ENCODE measurements at regions not wholly inside any gene's neighbourhood (a gene's known extent, or its start where the extent isn't known, plus 50 kb on each side); places are given as distances from the start of the nearest gene placed in this dataset.

DNA sequence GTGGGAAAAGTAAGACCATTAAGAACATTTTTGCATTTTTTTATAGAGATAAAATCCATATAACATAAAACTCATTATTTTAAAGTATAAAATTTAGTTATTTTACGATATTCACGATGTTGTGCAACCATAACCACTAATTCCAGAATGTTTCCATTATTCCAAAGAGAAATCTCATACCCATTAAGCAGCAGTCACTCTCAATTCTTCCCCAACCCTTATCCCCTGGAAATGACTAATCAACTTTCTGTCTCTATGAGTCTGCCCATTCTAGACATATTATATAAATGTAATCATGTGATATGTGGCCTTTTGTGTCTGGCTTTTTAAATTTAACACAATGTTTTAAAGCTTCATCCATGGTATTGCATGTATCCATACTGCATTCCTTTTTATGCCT, 115.6 kb upstream of the ADAMTSL1 start:
- WGBS, 2 donors = 98% methylated on average over 2 of the region's 2 CpGs
- intact Hi-C loops (cut with DNase I) = no loop called here

GRCh38 chr9:18359335-18359734, 114.6 kb upstream of the ADAMTSL1 start:
- Histone ChIP-seq H3K27me3 (ENCODE audit: control insufficient read depth in 1 of 2, insufficient read depth in 2 of 2, low read length in 1 of 2) (no peaks in the 10 kb centered on the region), H3K4me3 (ENCODE audit: low read length in 2 of 2) (no peak overlapping the region), H3K9me3 (ENCODE audit: control insufficient read depth, low read length) (no peaks in the 10 kb centered on the region), H3K36me3 (ENCODE audit: control insufficient read depth in 1 of 2, insufficient read depth in 2 of 2, low read length in 1 of 2) (no peaks in the 10 kb centered on the region), H3K27ac (ENCODE audit: low read depth in 1 of 2, low read length in 2 of 2) (no peak overlapping the region), H3K4me1 (ENCODE audit: control insufficient read depth in 1 of 2, insufficient read depth in 2 of 2, low read length in 2 of 2) (peaks cover 0 to 2% of the 10 kb centered on the region in 2 donors)
- intact Hi-C loops (cut with DNase I) = no loop called here
- WGBS, 2 donors = 46 to 51% methylated on average over 1 of the region's 1 CpG
- ATAC-seq (ENCODE audit: low FRiP score) (no peak), DNase-seq (no peak)

More for the DNA sequence above, 115.6 kb upstream of the ADAMTSL1 start:
- no peak overlapping the region for H3K4me3 ChIP-seq (ENCODE audit: low read length in 2 of 2)
- H3K27me3 ChIP-seq (ENCODE audit: control insufficient read depth in 1 of 2, insufficient read depth in 2 of 2, low read length in 1 of 2) = no peaks in the 10 kb centered on the region
- DNase-seq = no peak
- no peak overlapping the region for H3K27ac ChIP-seq (ENCODE audit: low read depth in 1 of 2, low read length in 2 of 2)
- H3K36me3 ChIP-seq (ENCODE audit: control insufficient read depth in 1 of 2, insufficient read depth in 2 of 2, low read length in 1 of 2) = no peaks in the 10 kb centered on the region
- no peaks in the 10 kb centered on the region for H3K4me1 ChIP-seq (ENCODE audit: control insufficient read depth in 1 of 2, insufficient read depth in 2 of 2, low read length in 2 of 2)
- no peak for ATAC-seq (ENCODE audit: low FRiP score)
- no peaks in the 10 kb centered on the region for H3K9me3 ChIP-seq (ENCODE audit: control insufficient read depth, low read length)

GRCh38 chr9:18360005-18360404, 113.9 kb upstream of the ADAMTSL1 start:
- intact Hi-C loops (cut with DNase I) = no loop called here
- Histone ChIP-seq H3K9me3 (ENCODE audit: control insufficient read depth, low read length) (no peaks in the 10 kb centered on the region), H3K4me1 (ENCODE audit: control insufficient read depth in 1 of 2, insufficient read depth in 2 of 2, low read length in 2 of 2) (peaks cover 0 to 2% of the 10 kb centered on the region in 2 donors), H3K27ac (ENCODE audit: low read depth in 1 of 2, low read length in 2 of 2) (no peak overlapping the region), H3K36me3 (ENCODE audit: control insufficient read depth in 1 of 2, insufficient read depth in 2 of 2, low read length in 1 of 2) (no peaks in the 10 kb centered on the region), H3K4me3 (ENCODE audit: low read length in 2 of 2) (no peak overlapping the region), H3K27me3 (ENCODE audit: control insufficient read depth in 1 of 2, insufficient read depth in 2 of 2, low read length in 1 of 2) (no peaks in the 10 kb centered on the region)
- no peak for DNase-seq
- WGBS, 2 donors = 96 to 97% methylated on average over 1 of the region's 1 CpG
- ATAC-seq (ENCODE audit: low FRiP score) = no peak

DNA sequence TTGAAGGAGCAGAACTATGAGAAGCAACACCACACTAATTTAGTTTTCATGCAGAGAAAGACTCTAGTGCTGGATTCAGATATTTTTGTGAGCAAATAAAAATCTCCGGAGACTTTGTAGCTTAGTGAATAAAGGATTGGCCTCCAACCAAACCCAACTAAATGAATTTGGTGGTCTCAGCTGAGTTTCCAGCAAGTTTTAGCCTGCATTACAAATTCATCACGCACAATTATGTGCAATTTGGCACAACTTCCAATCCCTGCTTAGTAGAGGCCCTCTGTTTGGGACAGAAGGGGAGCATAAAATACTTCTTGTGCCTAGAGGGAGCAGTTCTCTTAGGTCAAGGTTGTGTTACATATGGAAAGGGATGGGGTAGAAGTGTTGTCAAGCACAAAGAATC, 112.3 kb upstream of the ADAMTSL1 start:
- H3K9me3 ChIP-seq (ENCODE audit: control insufficient read depth, low read length) = no peaks in the 10 kb centered on the region
- ATAC-seq (ENCODE audit: low FRiP score) (no peak), DNase-seq (no peak)
- H3K4me3 ChIP-seq (ENCODE audit: low read length in 2 of 2) = no peak overlapping the region
- no peak overlapping the region for H3K27ac ChIP-seq (ENCODE audit: low read depth in 1 of 2, low read length in 2 of 2)
- H3K27me3 ChIP-seq (ENCODE audit: control insufficient read depth in 1 of 2, insufficient read depth in 2 of 2, low read length in 1 of 2) = no peaks in the 10 kb centered on the region
- intact Hi-C loops (cut with DNase I) = no loop called here
- peaks cover 0 to 2% of the 10 kb centered on the region in 2 donors for H3K4me1 ChIP-seq (ENCODE audit: control insufficient read depth in 1 of 2, insufficient read depth in 2 of 2, low read length in 2 of 2)
- H3K36me3 ChIP-seq (ENCODE audit: control insufficient read depth in 1 of 2, insufficient read depth in 2 of 2, low read length in 1 of 2) = no peaks in the 10 kb centered on the region
- 71 to 75% methylated on average over 2 of the region's 2 CpGs for WGBS, 2 donors

GRCh38 chr9:18362166-18362565, 111.8 kb upstream of the ADAMTSL1 start:
- no peaks in the 10 kb centered on the region for H3K9me3 ChIP-seq (ENCODE audit: control insufficient read depth, low read length)
- DNase-seq (no peak), ATAC-seq (ENCODE audit: low FRiP score) (no peak)
- no peaks in the 10 kb centered on the region for H3K27me3 ChIP-seq (ENCODE audit: control insufficient read depth in 1 of 2, insufficient read depth in 2 of 2, low read length in 1 of 2)
- no peaks in the 10 kb centered on the region for H3K36me3 ChIP-seq (ENCODE audit: control insufficient read depth in 1 of 2, insufficient read depth in 2 of 2, low read length in 1 of 2)
- 93 to 96% methylated on average over 1 of the region's 1 CpG for WGBS, 2 donors
- H3K27ac ChIP-seq (ENCODE audit: low read depth in 1 of 2, low read length in 2 of 2) = no peak overlapping the region
- peaks cover 0 to 2% of the 10 kb centered on the region in 2 donors for H3K4me1 ChIP-seq (ENCODE audit: control insufficient read depth in 1 of 2, insufficient read depth in 2 of 2, low read length in 2 of 2)
- H3K4me3 ChIP-seq (ENCODE audit: low read length in 2 of 2) = no peak overlapping the region
- intact Hi-C loops (cut with DNase I) = no loop called here

GRCh38 chr9:18362901-18363685, 110.9 kb upstream of the ADAMTSL1 start:
- H3K9me3 ChIP-seq (ENCODE audit: control insufficient read depth, low read length) = no peaks in the 10 kb centered on the region
- no peaks in the 10 kb centered on the region for H3K36me3 ChIP-seq (ENCODE audit: control insufficient read depth in 1 of 2, insufficient read depth in 2 of 2, low read length in 1 of 2)
- DNase-seq = no peak
- no peak overlapping the region for H3K4me3 ChIP-seq (ENCODE audit: low read length in 2 of 2)
- no peaks in the 10 kb centered on the region for H3K27me3 ChIP-seq (ENCODE audit: control insufficient read depth in 1 of 2, insufficient read depth in 2 of 2, low read length in 1 of 2)
- peaks cover 0 to 2% of the 10 kb centered on the region in 2 donors for H3K4me1 ChIP-seq (ENCODE audit: control insufficient read depth in 1 of 2, insufficient read depth in 2 of 2, low read length in 2 of 2)
- intact Hi-C loops (cut with DNase I) = no loop called here
- H3K27ac ChIP-seq (ENCODE audit: low read depth in 1 of 2, low read length in 2 of 2) = no peak overlapping the region
- 48 to 64% methylated on average over 3 of the region's 3 CpGs for WGBS, 2 donors
- no peak for ATAC-seq (ENCODE audit: low FRiP score)

GRCh38 chr9:18365651-18366050, 108.3 kb upstream of the ADAMTSL1 start:
- Histone ChIP-seq H3K4me3 (ENCODE audit: low read length in 2 of 2) (no peak overlapping the region), H3K27ac (ENCODE audit: low read depth in 1 of 2, low read length in 2 of 2) (no peak overlapping the region), H3K9me3 (ENCODE audit: control insufficient read depth, low read length) (no peaks in the 10 kb centered on the region), H3K27me3 (ENCODE audit: control insufficient read depth in 1 of 2, insufficient read depth in 2 of 2, low read length in 1 of 2) (no peaks in the 10 kb centered on the region), H3K4me1 (ENCODE audit: control insufficient read depth in 1 of 2, insufficient read depth in 2 of 2, low read length in 2 of 2) (peaks cover 0 to 2% of the 10 kb centered on the region in 2 donors), H3K36me3 (ENCODE audit: control insufficient read depth in 1 of 2, insufficient read depth in 2 of 2, low read length in 1 of 2) (no peaks in the 10 kb centered on the region)
- intact Hi-C loops (cut with DNase I) = no loop called here
- DNase-seq (no peak), ATAC-seq (ENCODE audit: low FRiP score) (no peak)
- WGBS, 2 donors = 94 to 98% methylated on average over 6 of the region's 6 CpGs

- no peaks in the 10 kb centered on the region for H3K9me3 ChIP-seq (ENCODE audit: control insufficient read depth, low read length)
- H3K27ac ChIP-seq (ENCODE audit: low read depth in 1 of 2, low read length in 2 of 2) = no peak overlapping the region
- no peak for DNase-seq
- no peak for ATAC-seq (ENCODE audit: low FRiP score)
- 86 to 90% methylated on average over 3 of the region's 3 CpGs for WGBS, 2 donors
- H3K36me3 ChIP-seq (ENCODE audit: control insufficient read depth in 1 of 2, insufficient read depth in 2 of 2, low read length in 1 of 2) = no peaks in the 10 kb centered on the region
- H3K4me3 ChIP-seq (ENCODE audit: low read length in 2 of 2) = no peak overlapping the region
- no peaks in the 10 kb centered on the region for H3K27me3 ChIP-seq (ENCODE audit: control insufficient read depth in 1 of 2, insufficient read depth in 2 of 2, low read length in 1 of 2)
- intact Hi-C loops (cut with DNase I) = no loop called here
- peaks cover 0 to 2% of the 10 kb centered on the region in 2 donors for H3K4me1 ChIP-seq (ENCODE audit: control insufficient read depth in 1 of 2, insufficient read depth in 2 of 2, low read length in 2 of 2)
Observed at GRCh38 chr9:18366184-18366583, 107.8 kb upstream of the ADAMTSL1 start.

DNA sequence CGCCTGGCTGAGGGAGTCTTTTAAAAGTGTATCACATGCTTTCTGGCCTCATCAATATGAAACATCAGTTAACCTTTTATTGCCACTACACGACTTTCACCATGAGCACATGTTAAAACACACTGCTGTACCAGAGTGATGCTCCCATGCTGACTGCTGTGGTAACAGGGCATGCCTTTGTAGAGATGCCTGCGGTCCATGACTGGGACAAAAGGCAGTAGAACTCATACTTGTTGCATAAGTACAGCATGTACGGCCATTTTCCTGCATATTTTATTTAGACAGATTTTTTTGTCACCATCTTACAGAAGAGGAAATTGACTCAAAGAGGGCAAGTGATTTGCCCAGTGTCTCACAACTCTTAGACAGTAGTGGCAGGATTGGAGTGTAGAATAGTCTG, 105.7 kb upstream of the ADAMTSL1 start:
- DNase-seq = no peak
- ATAC-seq (ENCODE audit: low FRiP score) = no peak
- no peaks in the 10 kb centered on the region for H3K27me3 ChIP-seq (ENCODE audit: control insufficient read depth in 1 of 2, insufficient read depth in 2 of 2, low read length in 1 of 2)
- H3K4me1 ChIP-seq (ENCODE audit: control insufficient read depth in 1 of 2, insufficient read depth in 2 of 2, low read length in 2 of 2) = peaks cover 0 to 2% of the 10 kb centered on the region in 2 donors
- no peaks in the 10 kb centered on the region for H3K9me3 ChIP-seq (ENCODE audit: control insufficient read depth, low read length)
- no peaks in the 10 kb centered on the region for H3K36me3 ChIP-seq (ENCODE audit: control insufficient read depth in 1 of 2, insufficient read depth in 2 of 2, low read length in 1 of 2)
- intact Hi-C loops (cut with DNase I) = no loop called here
- WGBS, 2 donors = 94 to 95% methylated on average over 4 of the region's 4 CpGs
- H3K27ac ChIP-seq (ENCODE audit: low read depth in 1 of 2, low read length in 2 of 2) = no peak overlapping the region
- no peak overlapping the region for H3K4me3 ChIP-seq (ENCODE audit: low read length in 2 of 2)
